GOT3 (cell line): ENCODE measurements at regions not wholly inside any gene's neighbourhood (a gene's known extent, or its start where the extent isn't known, plus 50 kb on each side); places are given as distances from the start of the nearest gene placed in this dataset.
"Not testable (repeated sequence)": the region's sequence is repeated elsewhere in the genome, so short reads cannot be mapped to it uniquely, and the experiment has no call there.

Experiments
- DNase-seq: peaks from one replicate; lab custom pipeline; 2025; ENCODE audit warnings: mixed read lengths; lab: John Stamatoyannopoulos, UW

DNA sequence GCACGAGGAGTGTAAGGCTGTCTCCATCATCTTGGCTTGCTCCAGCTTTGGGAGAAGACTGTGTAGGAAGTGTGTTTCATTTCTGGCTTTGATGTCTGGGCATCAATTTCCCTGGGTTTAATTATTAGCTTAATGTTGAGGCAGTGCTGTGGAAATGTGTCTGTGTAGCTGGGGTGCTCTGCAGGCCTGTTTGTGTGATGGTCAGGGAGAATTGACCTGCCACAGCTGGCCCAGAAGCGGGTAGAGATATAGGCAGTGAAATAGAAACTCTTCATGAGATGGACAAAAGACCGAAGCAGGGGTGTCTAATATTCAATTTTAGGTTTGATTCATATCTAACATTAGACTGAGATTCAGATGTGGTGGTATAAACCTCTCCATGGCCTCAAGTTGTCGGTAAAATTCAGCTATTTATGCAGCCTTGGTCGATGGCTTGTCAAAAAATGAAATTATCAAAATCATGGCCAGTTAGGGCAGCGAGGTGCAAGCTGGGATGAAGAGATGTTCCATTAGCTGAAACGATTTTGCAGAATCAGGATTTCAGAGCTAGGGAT, 95.3 kb upstream of the SNX9 start:
- no peak for DNase-seq

DNA sequence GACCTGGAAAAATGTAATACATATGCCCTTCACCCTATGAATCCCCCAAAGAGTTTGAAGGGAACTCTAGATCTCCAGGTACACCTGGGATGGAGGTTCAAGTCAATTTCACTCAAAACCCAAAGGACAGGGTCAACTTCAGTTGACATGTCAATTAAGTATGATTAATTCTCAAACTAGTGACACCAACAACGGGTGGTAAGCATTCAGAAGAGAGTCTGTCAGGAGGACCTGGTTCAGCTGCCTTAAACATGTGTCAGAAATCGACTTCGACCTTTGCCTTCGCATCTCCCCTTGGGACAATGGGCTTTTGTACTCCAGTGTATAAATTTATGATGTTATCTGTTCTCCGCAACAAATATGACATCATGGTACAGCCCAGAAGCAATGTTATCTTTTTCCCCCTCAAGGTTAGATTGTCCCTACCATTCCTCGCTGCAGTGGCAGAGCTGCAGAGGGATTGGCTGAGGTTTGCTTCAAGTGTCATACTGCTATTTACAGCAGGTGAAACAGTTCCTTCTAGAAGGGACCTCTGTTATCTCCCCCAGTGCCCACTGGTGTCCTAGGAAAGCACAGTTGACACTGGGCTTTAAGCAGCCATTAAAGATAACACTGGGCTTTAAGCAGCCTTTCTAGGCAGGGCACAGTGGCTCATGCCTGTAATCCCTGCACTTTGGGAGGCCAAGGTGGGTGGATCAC, 94.7 kb upstream of the SNX9 start:
- DNase-seq, result no peak

DNA sequence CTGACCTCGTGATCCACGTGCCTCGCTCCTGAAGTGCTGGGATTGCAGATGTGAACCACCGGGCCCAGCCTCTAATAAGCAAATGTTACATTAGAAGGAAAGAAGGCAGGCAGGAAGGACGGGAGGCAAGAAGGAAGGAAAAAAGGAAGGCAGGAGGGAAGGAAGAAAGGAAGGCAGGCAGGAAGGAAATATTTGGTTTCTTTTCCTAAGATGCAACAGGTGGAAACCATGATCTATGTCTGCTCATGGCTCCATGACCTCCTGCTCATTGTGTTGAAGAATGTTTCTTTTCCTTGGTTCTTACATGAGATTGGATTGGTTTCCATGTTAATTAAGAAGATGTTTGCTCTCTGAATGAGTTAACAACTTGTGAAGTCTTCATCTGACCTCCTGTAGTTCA, 91.8 kb upstream of the SNX9 start:
- DNase-seq, result no peak

DNA sequence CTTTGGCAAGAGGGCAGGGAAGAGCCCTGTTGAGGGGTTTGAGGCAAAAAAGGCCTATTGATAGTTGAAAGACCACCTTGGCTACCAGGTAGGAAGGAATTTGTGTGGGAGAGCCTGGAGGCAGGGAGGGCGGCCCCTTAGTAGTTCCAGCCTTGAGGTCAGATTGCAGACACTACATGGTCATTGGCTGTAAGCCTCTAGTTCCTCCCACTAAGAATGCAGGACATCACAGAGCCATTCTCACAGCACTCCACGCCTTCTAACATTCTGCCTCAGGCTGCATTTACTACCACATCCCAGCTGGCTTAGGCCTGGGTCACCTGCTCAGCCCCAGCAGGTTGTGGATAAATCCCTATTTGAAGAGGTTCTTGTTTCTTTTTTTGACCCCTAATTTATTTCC, 91.0 kb upstream of the SNX9 start:
- DNase-seq, result no peak

DNA sequence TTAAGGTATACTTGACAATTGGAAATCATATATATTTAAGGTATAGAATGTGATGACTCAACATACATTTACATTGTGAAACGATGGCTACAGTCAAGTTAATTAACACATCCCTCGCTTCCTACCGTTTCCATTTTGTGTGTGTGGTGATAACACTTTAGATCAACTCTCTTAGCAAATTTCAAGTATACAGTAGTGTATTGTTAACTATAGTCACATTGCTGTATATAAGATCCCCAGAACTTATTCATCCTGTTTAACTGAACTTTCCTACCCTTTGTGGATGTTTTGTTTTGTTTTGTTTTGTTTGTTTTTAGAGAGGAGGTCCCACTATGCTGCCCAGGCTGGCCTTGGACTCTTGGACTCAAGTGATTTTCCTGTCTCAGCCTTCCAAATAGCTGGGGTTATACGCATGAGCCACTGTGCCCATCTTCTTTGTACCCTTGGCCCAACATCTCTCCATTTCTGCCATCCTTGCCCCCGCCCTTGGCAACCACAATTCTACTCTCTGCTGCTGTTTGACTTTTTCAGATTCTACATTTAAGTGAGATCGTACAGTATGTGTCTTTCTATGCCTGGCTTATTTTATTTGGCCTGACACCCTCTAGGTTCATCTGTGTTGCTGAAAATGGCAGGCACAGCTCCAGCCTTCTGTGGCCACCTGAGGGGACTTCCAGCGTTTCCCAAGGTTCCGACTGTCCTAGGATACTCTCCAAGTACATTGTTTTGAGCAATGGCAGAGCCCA, 90.5 kb upstream of the SNX9 start:
- DNase-seq, result no peak

DNA sequence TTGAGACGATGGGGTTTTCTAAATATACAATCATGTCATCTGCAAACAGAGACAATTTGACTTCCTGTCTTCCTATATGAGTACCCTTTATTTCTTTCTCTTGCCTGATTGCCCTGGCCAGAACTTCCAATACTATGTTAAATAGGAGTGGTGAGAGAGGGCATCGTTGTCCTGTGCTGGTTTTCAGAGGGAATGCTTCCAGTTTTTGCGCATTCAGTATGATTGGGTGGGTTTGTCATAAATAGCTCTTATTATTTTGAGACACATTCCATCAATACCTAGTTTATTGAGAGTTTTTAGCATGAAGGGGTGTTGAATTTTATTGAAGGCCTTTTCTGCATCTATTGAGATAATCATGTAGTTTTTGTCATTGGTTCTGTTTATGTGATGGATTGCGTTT, 86.5 kb upstream of the SNX9 start:
- not testable (repeated sequence) for DNase-seq

DNA sequence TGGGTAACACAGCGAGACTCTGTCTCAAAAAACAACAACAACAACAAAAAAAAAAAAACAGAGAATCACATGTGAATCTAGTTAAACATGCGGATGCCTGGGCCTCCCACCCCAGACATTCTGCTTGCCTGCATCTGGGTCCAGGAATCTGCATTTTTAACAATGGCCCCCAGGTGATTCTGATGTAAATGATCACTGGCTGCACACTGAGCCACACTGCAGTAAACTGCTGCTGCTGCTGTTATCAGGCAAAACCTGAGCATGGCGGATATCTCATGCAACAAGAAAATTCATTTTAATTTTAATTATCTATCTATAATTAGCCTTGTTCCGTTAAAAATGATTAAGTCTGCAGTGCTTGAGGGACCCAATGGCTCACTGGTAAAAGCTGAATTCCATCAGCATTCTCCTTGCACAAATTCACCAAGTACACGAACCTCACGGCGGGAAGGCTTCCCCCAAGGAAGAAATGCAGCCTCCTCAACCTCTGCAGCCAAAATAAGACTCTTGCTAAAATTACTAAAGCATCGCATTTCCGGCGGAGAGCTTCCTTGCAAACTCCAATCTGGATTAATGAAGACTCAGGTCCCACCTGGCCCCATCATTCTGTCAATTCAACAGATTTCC, 81.6 kb upstream of the SNX9 start:
- no peak for DNase-seq

DNA sequence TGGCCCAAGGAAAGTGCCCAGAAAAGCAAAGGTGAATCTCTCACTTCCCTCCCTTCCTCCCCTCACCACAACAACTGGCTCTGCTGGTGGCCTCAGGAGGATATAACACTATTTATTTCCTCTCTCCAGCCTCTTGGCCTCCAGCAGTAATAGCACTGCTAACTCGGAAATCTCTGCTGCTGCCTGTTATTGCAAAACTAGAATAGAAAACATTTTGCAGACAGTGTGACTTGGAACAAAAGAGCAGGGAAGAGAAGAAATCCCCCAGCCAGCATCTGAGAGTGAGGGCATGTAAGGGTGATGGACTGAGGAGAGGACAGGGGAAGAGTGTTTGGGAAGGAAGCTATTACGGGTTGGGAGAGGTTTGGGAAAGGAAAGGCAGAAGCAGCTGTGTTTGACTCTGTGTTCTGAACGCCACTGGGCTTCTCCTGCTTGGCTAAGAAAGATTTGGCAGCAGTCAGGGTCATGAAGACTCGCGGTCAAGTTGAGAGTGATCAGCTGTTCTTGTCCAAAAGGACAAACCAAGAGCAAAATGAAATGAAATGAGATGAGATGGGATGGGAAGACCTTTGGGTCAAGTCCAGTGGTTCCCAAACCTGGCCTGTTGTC, 81.0 kb upstream of the SNX9 start:
- DNase-seq, result no peak

DNA sequence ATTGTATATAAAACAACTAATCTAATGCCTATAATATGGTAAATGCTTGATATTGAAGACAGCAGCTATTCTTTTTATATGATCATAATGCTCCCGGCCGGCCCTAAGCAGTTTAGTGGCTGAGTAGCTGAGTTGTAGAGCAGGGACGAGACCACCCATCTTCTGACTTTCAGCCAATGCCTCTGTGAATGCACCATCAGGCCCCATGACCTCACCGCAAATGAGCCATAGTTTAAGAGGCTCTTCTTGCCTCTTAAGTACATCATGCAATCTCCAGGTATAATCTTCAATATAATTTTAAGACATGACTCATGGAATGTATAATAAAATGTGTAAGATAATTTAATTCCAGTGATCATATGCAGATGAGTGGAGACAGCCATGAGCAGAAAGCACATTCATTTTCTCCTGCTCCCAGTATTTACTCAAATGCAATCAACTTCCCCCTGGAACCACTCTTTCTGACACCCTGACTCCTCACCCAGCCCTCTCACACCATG, 78.9 kb upstream of the SNX9 start:
- no peak for DNase-seq

DNA sequence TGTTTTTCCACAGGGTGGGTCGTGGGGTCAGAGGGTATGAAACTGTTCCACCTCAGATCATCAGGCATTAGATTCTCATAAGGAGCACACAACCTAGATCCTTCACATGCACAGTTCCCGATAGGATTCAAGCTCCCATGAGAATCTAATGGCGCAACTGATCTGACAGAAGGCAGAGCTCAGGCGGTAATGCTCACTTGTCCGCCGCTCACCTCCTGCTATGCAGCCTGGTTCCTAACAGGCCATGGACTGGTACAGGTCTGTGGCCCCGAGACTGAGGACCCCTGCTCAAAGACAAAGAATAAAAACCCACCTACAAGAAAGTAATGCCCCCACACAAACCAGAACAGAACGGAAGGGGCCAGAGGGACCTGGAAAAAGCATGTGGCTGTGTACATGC, 76.1 kb upstream of the SNX9 start:
- no peak for DNase-seq

DNA sequence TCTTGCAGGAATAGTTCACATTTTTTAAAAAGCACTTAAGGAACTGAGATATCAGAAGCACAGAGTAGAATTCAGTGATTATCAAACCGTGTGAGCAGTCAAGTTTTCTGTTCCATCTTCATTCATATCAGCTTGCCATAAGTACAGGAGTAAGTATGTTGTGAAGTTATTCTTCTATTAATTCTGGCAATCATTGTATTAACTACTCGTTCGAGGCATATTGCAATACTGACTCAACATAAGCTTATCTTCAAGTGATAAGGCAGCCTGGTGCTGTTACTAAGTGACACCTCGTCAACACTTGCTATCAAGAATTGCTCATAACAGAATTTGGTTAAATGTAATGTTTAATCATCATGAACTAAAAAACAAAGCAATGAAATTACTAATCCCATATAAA, 75.7 kb upstream of the SNX9 start:
- DNase-seq, result no peak

DNA sequence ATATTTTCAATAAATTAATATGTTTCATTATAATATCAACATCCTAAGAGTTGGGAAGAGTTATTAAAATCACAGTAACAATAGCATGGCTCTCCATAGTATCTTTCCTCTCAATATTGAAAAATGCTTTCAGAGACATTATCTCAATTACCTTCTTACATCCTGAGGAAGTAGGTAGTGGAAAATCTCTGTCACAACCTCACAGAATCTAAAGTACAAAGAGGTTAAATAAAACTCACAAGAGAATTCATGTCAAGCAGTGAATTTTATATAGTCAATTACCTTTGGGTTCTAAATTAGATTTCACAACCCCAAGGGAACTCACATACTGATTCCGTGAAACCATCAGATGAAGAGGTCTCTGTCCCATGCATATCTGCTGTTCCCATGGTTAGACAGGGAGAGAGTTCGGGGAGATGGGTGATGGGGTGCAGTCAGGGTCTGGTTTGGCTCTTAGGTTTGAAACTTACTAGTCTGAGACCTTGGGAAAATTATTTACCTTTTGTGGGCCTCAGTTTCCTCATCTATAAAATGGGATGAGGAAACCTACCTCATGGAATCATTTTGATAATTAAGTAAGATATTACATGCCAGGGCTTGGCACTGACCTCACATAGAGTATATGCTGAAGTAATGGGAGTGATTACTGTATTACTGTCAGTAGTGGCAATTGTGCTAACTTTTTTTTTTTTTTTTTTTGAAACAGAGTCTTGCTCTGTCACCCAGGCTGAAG, 74.0 kb upstream of the SNX9 start:
- DNase-seq, result no peak

DNA sequence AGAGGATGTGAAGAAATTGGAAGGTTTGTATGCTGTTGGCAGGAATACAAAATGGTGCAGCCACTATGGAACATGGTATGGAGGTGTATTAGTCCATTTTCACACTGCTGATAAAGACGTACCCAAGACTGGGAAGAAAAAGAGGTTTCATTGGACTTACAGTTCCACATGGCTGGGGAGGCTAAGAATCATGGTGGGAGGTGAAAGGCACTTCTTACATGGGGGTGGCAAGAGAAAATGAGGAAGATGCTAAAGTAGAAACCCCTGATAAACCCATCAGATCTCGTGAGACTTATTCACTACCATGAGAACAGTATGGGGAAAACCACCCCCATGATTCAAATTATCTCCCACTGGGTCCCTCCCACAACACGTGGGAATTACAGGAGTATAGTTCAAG, 72.1 kb upstream of the SNX9 start:
- not testable (repeated sequence) for DNase-seq

DNA sequence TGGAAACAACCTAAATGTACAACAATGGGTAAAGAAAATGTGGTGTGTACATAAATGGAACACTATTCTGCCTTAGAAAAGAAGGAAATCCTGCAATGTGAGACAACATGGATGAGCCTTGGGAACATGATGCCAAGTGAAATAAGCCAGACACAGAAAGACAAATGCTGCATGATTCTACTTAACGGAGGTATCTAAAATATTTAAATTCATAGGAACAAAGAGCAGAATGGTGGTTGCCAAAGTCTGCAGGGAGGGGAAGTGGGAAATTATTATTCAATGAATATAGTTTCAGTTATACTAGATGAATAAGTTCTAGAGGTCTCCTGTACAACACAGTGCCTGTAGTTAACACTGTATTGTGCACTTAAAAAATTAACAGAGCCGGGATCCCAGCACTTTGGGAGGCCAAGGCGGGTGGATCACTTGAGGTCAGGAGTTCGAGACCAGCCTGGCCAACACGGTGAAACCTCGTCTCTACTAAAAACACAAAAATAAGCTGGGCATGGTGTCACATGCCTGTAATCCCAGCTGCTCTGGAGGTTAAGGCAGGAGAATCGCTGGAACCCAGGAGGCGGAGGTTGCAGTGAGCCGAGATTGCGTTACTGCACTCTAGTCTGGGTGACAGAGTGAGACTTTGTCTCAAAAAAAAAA, 71.4 kb upstream of the SNX9 start:
- no peak for DNase-seq

DNA sequence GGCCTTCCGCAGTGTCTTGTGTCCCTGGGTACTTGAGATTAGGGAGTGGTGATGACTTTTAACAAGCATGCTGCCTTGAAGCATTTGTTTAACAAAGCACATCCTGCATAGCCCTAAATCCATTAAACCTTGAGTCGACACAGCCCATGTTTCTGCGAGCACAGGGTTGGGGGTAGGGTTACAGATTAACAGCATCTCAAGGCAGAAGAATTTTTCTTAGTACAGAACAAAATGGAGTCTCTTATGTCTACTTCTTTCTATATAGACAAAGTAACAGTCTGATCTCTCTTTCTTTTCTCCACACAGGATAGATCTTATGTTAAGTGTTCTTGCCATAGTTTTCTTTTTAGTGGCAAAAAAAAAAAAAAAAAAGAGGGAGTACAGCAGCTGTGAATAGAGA, 70.2 kb upstream of the SNX9 start:
- not testable (repeated sequence) for DNase-seq

DNA sequence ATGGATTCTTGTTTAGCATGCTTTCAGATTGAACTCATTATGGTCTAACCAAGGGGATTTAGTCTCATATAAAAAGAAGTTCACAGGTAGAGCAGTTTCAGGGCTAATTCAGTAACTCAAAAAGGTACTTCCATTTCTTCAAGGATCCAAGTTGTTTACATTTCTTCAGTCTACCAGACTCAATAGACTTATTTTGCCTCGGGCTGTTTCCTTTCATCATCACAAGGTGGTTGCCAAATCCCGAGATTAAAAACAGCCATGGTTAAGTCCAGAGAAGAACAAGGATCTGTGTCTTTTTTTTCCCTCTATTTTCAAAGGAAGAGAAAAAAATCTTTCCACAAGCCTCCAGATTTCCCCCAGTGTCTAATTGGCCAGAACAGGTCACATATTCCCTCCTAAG, 69.8 kb upstream of the SNX9 start:
- DNase-seq, result no peak

DNA sequence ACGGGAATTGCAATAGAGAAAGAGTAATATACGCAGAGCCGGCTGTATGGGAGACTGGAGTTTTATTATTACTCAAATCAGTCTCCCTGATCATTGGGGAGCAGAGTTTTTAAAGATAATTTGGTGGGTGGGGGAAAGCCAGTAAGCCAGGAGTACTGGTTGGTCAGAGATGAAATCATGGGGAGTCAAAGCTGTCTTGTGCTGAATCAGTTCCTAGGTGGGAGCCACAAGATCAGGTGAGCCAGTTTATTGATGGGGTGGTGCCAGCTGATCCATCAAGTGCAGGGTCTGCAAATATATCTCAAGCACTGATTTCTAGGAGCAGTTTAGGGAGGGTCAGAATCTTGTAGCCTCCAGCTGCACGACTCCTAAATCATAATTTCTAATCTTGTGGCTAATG, 69.2 kb upstream of the SNX9 start:
- DNase-seq, result not testable (repeated sequence)

DNA sequence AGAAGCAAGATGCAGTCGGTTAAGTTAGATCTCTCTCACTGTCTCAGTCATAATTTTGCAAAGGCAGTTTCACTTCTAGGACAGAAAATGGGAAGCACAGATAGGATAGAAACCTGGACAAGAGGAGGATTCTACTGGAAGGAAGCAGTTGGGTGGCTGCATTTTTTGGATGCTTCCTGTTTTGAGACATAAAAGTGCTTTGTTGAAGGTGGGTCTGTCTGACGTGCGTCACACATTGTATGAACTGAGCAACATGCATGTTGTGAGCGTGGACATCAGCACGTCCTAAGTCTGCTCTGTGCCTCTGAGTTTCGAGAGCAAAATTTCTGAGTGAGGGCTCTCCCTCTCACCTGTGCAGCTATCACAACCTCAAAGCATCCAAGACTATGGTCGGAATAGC, 68.7 kb upstream of the SNX9 start:
- no peak for DNase-seq

DNA sequence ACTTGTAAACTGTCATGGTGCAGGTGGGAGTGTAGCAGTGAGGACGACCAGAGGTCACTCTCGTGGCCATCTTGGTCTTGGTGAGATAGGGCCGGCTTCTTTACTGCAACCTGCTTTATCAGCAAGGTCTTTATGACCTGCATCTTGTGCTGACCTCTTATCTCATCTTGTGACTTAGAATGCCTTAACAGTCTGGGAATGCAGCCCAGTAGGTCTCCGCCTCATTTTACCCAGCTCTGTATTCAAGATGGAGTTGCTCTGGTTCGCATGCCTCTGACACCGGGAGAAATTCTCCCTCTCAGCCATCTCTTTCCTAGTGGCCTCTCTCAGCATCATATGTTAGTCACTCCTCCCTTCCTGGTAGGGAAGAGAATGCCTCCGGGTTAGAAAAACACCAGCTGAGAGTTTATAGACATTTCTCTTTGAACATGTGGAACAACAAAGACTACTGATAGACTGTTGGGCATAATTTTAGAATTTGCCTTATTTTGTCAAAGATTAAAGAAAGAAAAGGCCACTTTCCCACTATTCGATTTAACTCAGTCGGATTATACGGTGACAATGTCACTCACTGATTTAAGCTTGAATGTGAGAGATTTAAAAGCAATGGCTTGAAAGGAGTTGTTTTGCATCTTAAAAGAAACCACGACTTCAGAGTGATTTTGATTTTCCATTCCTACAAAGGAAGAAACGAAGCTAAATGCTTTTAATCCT, 67.9 kb upstream of the SNX9 start:
- no peak for DNase-seq

DNA sequence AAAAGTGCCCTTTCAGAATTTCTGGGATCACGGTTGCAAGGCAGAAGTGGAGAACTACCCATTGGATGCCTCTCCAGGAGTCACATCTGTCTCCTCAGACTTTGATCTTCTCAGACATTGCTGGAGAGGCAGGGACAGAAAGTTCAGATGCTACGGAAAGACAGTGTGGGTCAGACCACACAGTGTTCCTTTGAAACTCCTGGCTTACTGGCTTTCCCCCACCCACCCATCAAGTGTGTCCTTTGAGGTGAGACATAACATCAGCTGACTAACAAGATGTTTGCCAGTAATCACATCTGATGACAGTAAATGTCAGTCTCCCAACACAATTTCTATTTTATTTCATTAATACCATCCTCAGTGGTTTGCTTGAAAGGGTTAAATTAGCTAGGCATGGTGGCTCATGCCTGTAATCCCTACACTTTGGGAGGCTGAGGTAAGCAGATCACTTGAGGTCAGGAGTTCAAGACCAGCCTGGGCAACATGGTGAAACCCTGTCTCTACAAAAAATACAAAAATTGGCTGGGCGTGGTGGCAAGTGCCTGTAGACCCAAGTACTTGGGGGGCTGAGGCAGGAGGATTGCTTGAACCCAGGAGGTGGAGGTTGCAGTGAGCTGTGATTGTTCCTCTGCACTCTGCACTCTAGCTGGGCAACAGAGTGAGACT, 67.2 kb upstream of the SNX9 start:
- DNase-seq, result no peak
